IMR-90 (cell line): ENCODE measurements at regions not wholly inside any gene's neighbourhood (a gene's known extent, or its start where the extent isn't known, plus 50 kb on each side); places are given as distances from the start of the nearest gene placed in this dataset.

Source experiments
- ATAC-seq: fragments of 200-7000 bp; cut with Tn5 transposase; 2 replicates; pipeline ENCODE4 v1.9.1; 2020; ENCODE audit warnings: low read depth, mild to moderate bottlenecking, moderate library complexity
- BruUV-seq: library from RNA; stranded (reverse); fragments of 400-500 nt; replicated peaks from 2 replicates; lab custom pipeline; 2021; lab: Mats Ljungman, UMichigan
- CTCF ChIA-PET: fragments of 300-600 bp; formaldehyde crosslinking; extraction: SDS; loops from one replicate; lab custom pipeline; 2021; ENCODE audit warnings: antibody characterized with exemption; lab: Yijun Ruan, JAX
- POLR2A ChIA-PET: fragments of 300-600 bp; sonication (Branson Sonifier 250); formaldehyde crosslinking; loops from one replicate; lab custom pipeline; 2022; ENCODE audit warnings: antibody characterized with exemption; ENCODE audit not compliant: unreplicated experiment; lab: Charles Lee
- DNase-seq: peaks from one replicate; pipeline ENCODE4 v3.0.0; 2013
- H2AFZ ChIP-seq: replicated peaks from 2 replicates; pipeline ENCODE3; 2013; ENCODE audit warnings: low read length, mild to moderate bottlenecking; ENCODE audit not compliant: poor library complexity
- H2AK5ac ChIP-seq: 2 replicates; pipeline ENCODE4 v1.6.1; 2013; ENCODE audit warnings: low read depth, low read length, inconsistent platforms
- H2AK9ac ChIP-seq: replicated peaks from 2 replicates; pipeline ENCODE3; 2013; ENCODE audit warnings: mild to moderate bottlenecking, low read depth, low read length, moderate library complexity; ENCODE audit not compliant: poor library complexity
- H2BK120ac ChIP-seq: 2 replicates; pipeline ENCODE4 v1.6.1; 2013; ENCODE audit warnings: low read depth, low read length, inconsistent platforms
- H2BK15ac ChIP-seq: 3 replicates; pipeline ENCODE4 v1.6.1; 2013; ENCODE audit warnings: low read depth, low read length, inconsistent platforms
- H2BK20ac ChIP-seq: 2 replicates; pipeline ENCODE4 v1.6.1; 2013; ENCODE audit warnings: low read depth, mild to moderate bottlenecking, inconsistent platforms, low read length, moderate library complexity
- H2BK5ac ChIP-seq: 2 replicates; pipeline ENCODE4 v1.6.1; 2013; ENCODE audit warnings: mild to moderate bottlenecking, low read depth, low read length, inconsistent platforms; ENCODE audit not compliant: poor library complexity, severe bottlenecking
- H3K14ac ChIP-seq: replicated peaks from 2 replicates; pipeline ENCODE4 v1.6.1; 2013; ENCODE audit warnings: low read depth, low read length, inconsistent platforms
- H3K18ac ChIP-seq: 2 replicates; pipeline ENCODE4 v1.6.1; 2013; ENCODE audit warnings: low read depth, low read length, control low read depth
- H3K23ac ChIP-seq: 2 replicates; pipeline ENCODE4 v1.6.1; 2013; ENCODE audit warnings: low read depth, low read length, inconsistent platforms
- H3K27ac ChIP-seq: 2 replicates; pipeline ENCODE4 v1.5.1; 2013; ENCODE audit warnings: mild to moderate bottlenecking, control low read depth, low read length; ENCODE audit not compliant: insufficient read depth
- H3K27me3 ChIP-seq: 2 replicates; pipeline ENCODE4 v1.6.1; 2013; ENCODE audit warnings: low read length; ENCODE audit not compliant: control insufficient read depth, insufficient read depth
- H3K36me3 ChIP-seq: 2 replicates; pipeline ENCODE4 v1.6.1; 2013; ENCODE audit warnings: low read length, mixed read lengths; ENCODE audit not compliant: control insufficient read depth, insufficient read depth
- H3K4ac ChIP-seq: 2 replicates; pipeline ENCODE4 v1.6.1; 2013; ENCODE audit warnings: low read depth, low read length, inconsistent platforms
- H3K4me1 ChIP-seq: 2 replicates; pipeline ENCODE4 v1.6.1; 2013; ENCODE audit warnings: low read length, mixed read lengths; ENCODE audit not compliant: control insufficient read depth, insufficient read depth
- H3K4me2 ChIP-seq: 2 replicates; pipeline ENCODE4 v1.6.1; 2013; ENCODE audit warnings: low read depth, mild to moderate bottlenecking, control low read depth, low read length, moderate library complexity
- H3K4me3 ChIP-seq: 2 replicates; pipeline ENCODE4 v1.5.1; 2013; ENCODE audit warnings: low read depth, mild to moderate bottlenecking, control low read depth, low read length, moderate library complexity; ENCODE audit not compliant: insufficient read depth
- H3K56ac ChIP-seq: 2 replicates; pipeline ENCODE4 v1.6.1; 2013; ENCODE audit warnings: low read length, inconsistent platforms; ENCODE audit not compliant: insufficient read depth; ENCODE audit errors: extremely low read depth
- H3K79me1 ChIP-seq, 2 experiments: 2 replicates each; pipeline ENCODE4 v1.6.1; 2013; ENCODE audit warnings: low read length in 2 of 2, inconsistent platforms in 1 of 2, low read depth in 1 of 2
- H3K9ac ChIP-seq: 2 replicates; pipeline ENCODE4 v1.6.1; 2013; ENCODE audit warnings: low read depth, low read length, control low read depth
- H3K9me1 ChIP-seq: 2 replicates; pipeline ENCODE4 v1.6.1; 2013; ENCODE audit warnings: low read length, inconsistent platforms; ENCODE audit not compliant: insufficient read depth
- H3K9me3 ChIP-seq: 2 replicates; pipeline ENCODE4 v1.6.1; 2013; ENCODE audit warnings: low read length; ENCODE audit not compliant: control insufficient read depth, insufficient read depth
- H4K20me1 ChIP-seq: 2 replicates; pipeline ENCODE4 v1.6.1; 2013; ENCODE audit warnings: low read length, inconsistent platforms; ENCODE audit not compliant: insufficient read depth
- H4K5ac ChIP-seq: 2 replicates; pipeline ENCODE4 v1.6.1; 2013; ENCODE audit warnings: mild to moderate bottlenecking, low read depth, low read length, control low read depth
- H4K8ac ChIP-seq, 2 experiments: 2 replicates each; pipeline ENCODE4 v1.6.1; 2013; ENCODE audit warnings: low read depth in 2 of 2, low read length in 2 of 2, control low read depth in 1 of 2, inconsistent platforms in 1 of 2
- H4K91ac ChIP-seq: 2 replicates; pipeline ENCODE4 v1.6.1; 2013; ENCODE audit warnings: low read depth, low read length, inconsistent platforms; ENCODE audit not compliant: insufficient read depth
- BHLHE40 ChIP-seq: fragments of 150-350 bp; IDR thresholded peaks from 2 replicates; pipeline ENCODE4 v1.6.1; 2016; ENCODE audit warnings: mild to moderate bottlenecking, low read depth, low read length
- CEBPB ChIP-seq: IDR thresholded peaks from 2 replicates; pipeline ENCODE4 v1.6.1; 2012; ENCODE audit warnings: low read depth, low read length, improper control_type of control experiment
- CHD1 ChIP-seq: IDR thresholded peaks from 2 replicates; pipeline ENCODE4 v1.6.1; 2012; ENCODE audit warnings: low read depth, low read length, improper control_type of control experiment
- FOS ChIP-seq: fragments of 150-350 bp; IDR thresholded peaks from 2 replicates; pipeline ENCODE4 v1.6.1; 2016; ENCODE audit warnings: low read depth, low read length
- MAFK ChIP-seq: IDR thresholded peaks from 2 replicates; pipeline ENCODE4 v1.6.1; 2012; ENCODE audit warnings: low read depth, low read length, improper control_type of control experiment
- MAZ ChIP-seq: IDR thresholded peaks from 2 replicates; pipeline ENCODE4 v1.6.1; 2012; ENCODE audit warnings: low read depth, mild to moderate bottlenecking, low read length, improper control_type of control experiment, moderate library complexity, borderline replicate concordance
- MXI1 ChIP-seq: IDR thresholded peaks from 2 replicates; pipeline ENCODE4 v1.6.1; 2012; ENCODE audit warnings: low read depth, mild to moderate bottlenecking, low read length, moderate library complexity, borderline replicate concordance
- RAD21 ChIP-seq: IDR thresholded peaks from 2 replicates; pipeline ENCODE4 v1.6.1; 2012; ENCODE audit warnings: low read length, improper control_type of control experiment
- SMC3 ChIP-seq: fragments of 150-350 bp; IDR thresholded peaks from 2 replicates; pipeline ENCODE4 v1.6.1; 2016; ENCODE audit warnings: low read depth, mild to moderate bottlenecking, antibody characterized with exemption, low read length, moderate library complexity
- WGBS, 2 experiments: methylation state at CpG; one replicate each; pipeline versions ENCODE4 v1.1.5 to v1.1.7; 2013; ENCODE audit warnings: missing lambda C conversion rate in 2 of 2; ENCODE audit not compliant: insufficient read length in 1 of 2; ENCODE audit errors: extremely low coverage in 2 of 2; 5-methylcytosine and 5-hydroxymethylcytosine counted together
- dilution Hi-C: fragments of 300-500 bp; cut with HindIII; formaldehyde crosslinking; loops from one replicate; pipeline ENCODE4 v1.14.3; 2018; ENCODE audit warnings: low sequenced_read_pairs; ENCODE audit not compliant: unreplicated experiment
- in situ Hi-C: fragments of 300-500 bp; cut with MboI; formaldehyde crosslinking; loops from 3 replicates; pipeline ENCODE4 v1.14.3; 2019; ENCODE audit warnings: low sequenced_read_pairs, inconsistent platforms, mixed read lengths
- intact Hi-C: fragments of 100-400 bp; cut with micrococcal nuclease; formaldehyde crosslinking; loops from 2 replicates; pipeline ENCODE4 v1.10.0; 2022
- TF ChIP-seq, protein P1 (sequence below): fragments of 150-350 bp; IDR thresholded peaks from 2 replicates; pipeline ENCODE4 v1.6.1; 2016; ENCODE audit warnings: low read depth, mild to moderate bottlenecking, low read length, moderate library complexity, borderline replicate concordance
- TF ChIP-seq, protein P2 (sequence below): fragments of 150-350 bp; IDR thresholded peaks from 2 replicates; pipeline ENCODE4 v1.6.1; 2017; ENCODE audit warnings: mild to moderate bottlenecking, antibody characterized with exemption, low read length, low read depth
- TF ChIP-seq, protein P3 (sequence below): conservative IDR thresholded peaks from 2 replicates; pipeline ENCODE4 v1.5.1; 2012; ENCODE audit warnings: mild to moderate bottlenecking, low read depth, low read length, improper control_type of control experiment

DNA sequence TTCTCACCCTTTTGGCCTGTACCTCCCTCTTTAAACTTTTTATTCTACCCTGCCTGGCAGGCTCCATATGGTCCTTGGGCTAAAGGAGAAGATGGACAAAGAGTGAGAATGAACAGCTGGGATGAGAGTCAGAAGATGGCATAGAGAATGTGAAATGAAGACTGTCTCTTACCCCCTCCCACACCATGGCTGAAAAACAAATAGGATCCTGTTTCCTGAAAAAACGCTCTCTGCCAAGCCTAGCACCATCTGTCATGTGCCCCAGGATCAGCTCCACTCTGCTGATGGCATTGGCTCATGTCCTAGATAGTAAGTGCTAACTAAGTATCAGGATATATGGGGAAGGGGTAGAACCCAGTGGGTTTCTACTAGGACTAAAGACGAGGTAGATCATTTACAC, 238.6 kb downstream of the MEX3B start:
- Histone ChIP-seq H4K91ac (no peak overlapping the region), H2AFZ (no peak overlapping the region), H3K56ac (no peak overlapping the region), H3K23ac (no peak overlapping the region), H3K27ac (no peak overlapping the region), H3K18ac (no peak overlapping the region), H4K5ac (no peak overlapping the region), H3K14ac (no peak overlapping the region), H2AK9ac (no peak overlapping the region), H3K4me1 (no peaks in the 10 kb centered on the region), H3K36me3 (no peaks in the 10 kb centered on the region), H2AK5ac (no peak overlapping the region), H4K8ac (no peak overlapping the region), H3K4me3 (no peak overlapping the region), H3K4ac (no peak overlapping the region), H3K79me1 (no peaks in the 10 kb centered on the region), H3K4me2 (no peak overlapping the region), H2BK20ac (no peak overlapping the region), H4K20me1 (no peaks in the 10 kb centered on the region), H3K9me1 (no peaks in the 10 kb centered on the region), H2BK5ac (no peak overlapping the region), H2BK15ac (no peak overlapping the region), H3K27me3 (peaks cover 8% of the 10 kb centered on the region), H3K9me3 (no peaks in the 10 kb centered on the region), H2BK120ac (no peak overlapping the region), H3K9ac (no peak overlapping the region)
- no peak for TF ChIP-seq CEBPB
- no peak for TF ChIP-seq SMC3
- TF ChIP-seq, protein P1, sequence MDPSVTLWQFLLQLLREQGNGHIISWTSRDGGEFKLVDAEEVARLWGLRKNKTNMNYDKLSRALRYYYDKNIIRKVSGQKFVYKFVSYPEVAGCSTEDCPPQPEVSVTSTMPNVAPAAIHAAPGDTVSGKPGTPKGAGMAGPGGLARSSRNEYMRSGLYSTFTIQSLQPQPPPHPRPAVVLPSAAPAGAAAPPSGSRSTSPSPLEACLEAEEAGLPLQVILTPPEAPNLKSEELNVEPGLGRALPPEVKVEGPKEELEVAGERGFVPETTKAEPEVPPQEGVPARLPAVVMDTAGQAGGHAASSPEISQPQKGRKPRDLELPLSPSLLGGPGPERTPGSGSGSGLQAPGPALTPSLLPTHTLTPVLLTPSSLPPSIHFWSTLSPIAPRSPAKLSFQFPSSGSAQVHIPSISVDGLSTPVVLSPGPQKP = no peak
- no peak for TF ChIP-seq RAD21
- TF ChIP-seq CHD1 = no peak
- TF ChIP-seq, protein P2, sequence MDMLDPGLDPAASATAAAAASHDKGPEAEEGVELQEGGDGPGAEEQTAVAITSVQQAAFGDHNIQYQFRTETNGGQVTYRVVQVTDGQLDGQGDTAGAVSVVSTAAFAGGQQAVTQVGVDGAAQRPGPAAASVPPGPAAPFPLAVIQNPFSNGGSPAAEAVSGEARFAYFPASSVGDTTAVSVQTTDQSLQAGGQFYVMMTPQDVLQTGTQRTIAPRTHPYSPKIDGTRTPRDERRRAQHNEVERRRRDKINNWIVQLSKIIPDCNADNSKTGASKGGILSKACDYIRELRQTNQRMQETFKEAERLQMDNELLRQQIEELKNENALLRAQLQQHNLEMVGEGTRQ = no peak
- no peak for TF ChIP-seq FOS
- no peak for TF ChIP-seq MAFK
- no peak for TF ChIP-seq BHLHE40
- TF ChIP-seq MAZ = no peak
- TF ChIP-seq MXI1 = no peak
- TF ChIP-seq, protein P3, sequence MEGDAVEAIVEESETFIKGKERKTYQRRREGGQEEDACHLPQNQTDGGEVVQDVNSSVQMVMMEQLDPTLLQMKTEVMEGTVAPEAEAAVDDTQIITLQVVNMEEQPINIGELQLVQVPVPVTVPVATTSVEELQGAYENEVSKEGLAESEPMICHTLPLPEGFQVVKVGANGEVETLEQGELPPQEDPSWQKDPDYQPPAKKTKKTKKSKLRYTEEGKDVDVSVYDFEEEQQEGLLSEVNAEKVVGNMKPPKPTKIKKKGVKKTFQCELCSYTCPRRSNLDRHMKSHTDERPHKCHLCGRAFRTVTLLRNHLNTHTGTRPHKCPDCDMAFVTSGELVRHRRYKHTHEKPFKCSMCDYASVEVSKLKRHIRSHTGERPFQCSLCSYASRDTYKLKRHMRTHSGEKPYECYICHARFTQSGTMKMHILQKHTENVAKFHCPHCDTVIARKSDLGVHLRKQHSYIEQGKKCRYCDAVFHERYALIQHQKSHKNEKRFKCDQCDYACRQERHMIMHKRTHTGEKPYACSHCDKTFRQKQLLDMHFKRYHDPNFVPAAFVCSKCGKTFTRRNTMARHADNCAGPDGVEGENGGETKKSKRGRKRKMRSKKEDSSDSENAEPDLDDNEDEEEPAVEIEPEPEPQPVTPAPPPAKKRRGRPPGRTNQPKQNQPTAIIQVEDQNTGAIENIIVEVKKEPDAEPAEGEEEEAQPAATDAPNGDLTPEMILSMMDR = no peak
- ChIA-PET POLR2A (no interaction called here), CTCF (no interaction called here)
- ATAC-seq (no peak), DNase-seq (no peak)
- dilution Hi-C loops = no loop called here
- in situ Hi-C loops = no loop called here
- no TSS peak for BruUV-seq
- intact Hi-C loops = no loop called here
- WGBS, 2 experiments = 86% methylated on average over 1 of the region's 2 CpGs; no CpG with 5 or more reads in 1 of the 2 experiments
